GM23248 (cell line): ENCODE measurements at regions not wholly inside any gene's neighbourhood (a gene's known extent, or its start where the extent isn't known, plus 50 kb on each side); places are given as distances from the start of the nearest gene placed in this dataset.

Experiments used
- DNase-seq: peaks from one replicate; pipeline ENCODE4 v3.0.0-alpha.2; 2015
- H2AFZ ChIP-seq: fragments of 200-600 bp; sonication (generic); 2 replicates; pipeline ENCODE4 v1.6.1; 2016; ENCODE audit warnings: antibody characterized with exemption
- H3F3A ChIP-seq: fragments of 200-600 bp; sonication (generic); 2 replicates; pipeline ENCODE4 v1.6.1; 2016; ENCODE audit warnings: mild to moderate bottlenecking, antibody characterized with exemption, mixed run types; ENCODE audit not compliant: insufficient read depth
- H3K27ac ChIP-seq: fragments of 200-600 bp; sonication (generic); 2 replicates; pipeline ENCODE4 v1.5.1; 2016; ENCODE audit warnings: mild to moderate bottlenecking
- H3K27me3 ChIP-seq: fragments of 200-600 bp; sonication (generic); replicated peaks from 2 replicates; pipeline ENCODE4 v1.6.1; 2016; ENCODE audit warnings: mild to moderate bottlenecking; ENCODE audit not compliant: insufficient read depth
- H3K36me3 ChIP-seq: fragments of 200-600 bp; sonication (generic); 2 replicates; pipeline ENCODE4 v1.6.1; 2016; ENCODE audit warnings: low read depth, mild to moderate bottlenecking
- H3K4me1 ChIP-seq: fragments of 200-600 bp; sonication (generic); 2 replicates; pipeline ENCODE4 v1.6.1; 2016; ENCODE audit warnings: mild to moderate bottlenecking; ENCODE audit not compliant: insufficient read depth
- H3K4me2 ChIP-seq: fragments of 200-600 bp; sonication (generic); one replicate; pipeline ENCODE4 v1.6.1; 2016; ENCODE audit warnings: mild to moderate bottlenecking; ENCODE audit not compliant: unreplicated experiment
- H3K4me3 ChIP-seq: fragments of 200-600 bp; sonication (generic); 2 replicates; pipeline ENCODE4 v1.5.1; 2016; ENCODE audit warnings: mild to moderate bottlenecking
- H3K79me2 ChIP-seq: fragments of 200-600 bp; sonication (generic); 2 replicates; pipeline ENCODE4 v1.6.1; 2016; ENCODE audit warnings: mild to moderate bottlenecking; ENCODE audit not compliant: insufficient read depth
- H3K9ac ChIP-seq: fragments of 200-600 bp; sonication (generic); 2 replicates; pipeline ENCODE4 v1.6.1; 2016; ENCODE audit warnings: mild to moderate bottlenecking
- H3K9me2 ChIP-seq: fragments of 200-600 bp; sonication (generic); 2 replicates; pipeline ENCODE4 v1.6.1; 2016; ENCODE audit warnings: mixed run types, mild to moderate bottlenecking, moderate library complexity; ENCODE audit not compliant: insufficient read depth
- H3K9me3 ChIP-seq: fragments of 200-600 bp; sonication (generic); one replicate; pipeline ENCODE4 v1.6.1; 2017; ENCODE audit warnings: low read depth
- H4K20me1 ChIP-seq: fragments of 200-600 bp; sonication (generic); 2 replicates; pipeline ENCODE4 v1.6.0; 2016; ENCODE audit not compliant: insufficient read depth
- EZH2 ChIP-seq: fragments of 200-600 bp; sonication (generic); IDR thresholded peaks from 2 replicates; pipeline ENCODE4 v1.6.1; 2018; ENCODE audit warnings: antibody characterized with exemption, mild to moderate bottlenecking; ENCODE audit not compliant: insufficient read depth, poor library complexity, severe bottlenecking
- EZH2phosphoT487 ChIP-seq: fragments of 200-600 bp; sonication (generic); IDR thresholded peaks from 2 replicates; pipeline ENCODE4 v1.6.1; 2018; ENCODE audit warnings: antibody characterized with exemption, moderate library complexity, mild to moderate bottlenecking, low read depth; ENCODE audit not compliant: insufficient read depth
- WGBS, 2 experiments: methylation state at CpG; one replicate each; pipeline ENCODE4 v1.1.6; 2015 to 2017; ENCODE audit warnings: low lambda C conversion rate in 2 of 2, low coverage in 1 of 2; ENCODE audit errors: missing lambda C conversion rate in 2 of 2; 5-methylcytosine and 5-hydroxymethylcytosine counted together
- in situ Hi-C: fragments of 300-500 bp; cut with MboI; formaldehyde crosslinking; loops from 2 replicates; pipeline ENCODE4 v1.15.0; 2020

DNA sequence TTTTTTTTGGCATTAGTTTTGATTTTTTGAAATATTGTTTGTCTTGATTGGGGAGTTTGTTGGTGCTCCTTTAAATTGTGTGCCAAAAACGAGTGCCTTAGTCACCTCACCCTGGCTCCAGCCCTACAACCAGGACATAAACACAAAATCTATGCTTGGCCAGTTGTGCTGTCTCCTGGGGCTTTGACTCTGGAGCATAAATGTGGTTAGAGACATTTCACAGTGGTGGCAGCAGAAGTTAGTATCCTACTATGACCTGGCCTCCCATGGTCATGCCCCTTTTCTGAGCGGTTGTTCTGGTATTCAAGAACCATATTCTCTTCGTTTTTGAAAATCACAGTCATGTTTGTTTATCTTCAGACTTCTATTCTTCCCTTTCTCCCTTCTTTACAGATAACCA, 70.7 kb upstream of the PSMA6 start:
- in situ Hi-C loops: no loop called here
- TF ChIP-seq EZH2phosphoT487 (no peak), EZH2 (no peak)
- 62 to 66% methylated on average over 3 of the region's 3 CpGs for WGBS, 2 experiments

DNA sequence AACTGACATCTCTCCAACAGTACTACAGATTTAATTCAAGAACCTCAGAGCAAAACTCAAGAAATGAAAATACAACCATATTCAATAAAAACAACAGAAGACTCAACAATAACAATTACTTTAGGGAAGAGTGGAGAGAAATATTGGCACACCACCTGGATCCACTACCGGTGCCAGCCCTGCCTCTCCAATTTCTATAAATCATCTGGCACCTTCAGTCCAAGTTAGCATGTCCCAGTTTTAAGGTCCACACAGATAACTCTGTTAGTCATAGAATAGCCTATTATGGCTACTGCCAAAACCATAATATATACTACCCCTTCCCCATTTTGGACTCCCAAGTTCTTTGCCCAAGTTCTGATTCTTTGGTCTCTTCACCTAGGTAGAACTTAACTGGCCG, 69.9 kb upstream of the PSMA6 start:
- Histone ChIP-seq H2AFZ (no peak overlapping the region), H3K27ac (no peak overlapping the region), H3K36me3 (no peaks in the 10 kb centered on the region), H3F3A (no peaks in the 10 kb centered on the region), H3K27me3 (no peaks in the 10 kb centered on the region), H4K20me1 (no peaks in the 10 kb centered on the region), H3K9ac (no peak overlapping the region), H3K9me3 (no peaks in the 10 kb centered on the region), H3K9me2 (no peaks in the 10 kb centered on the region), H3K4me1 (0 out of 2 replicates have a peak, but pooled peaks cover 5% of the 10 kb centered on the region), H3K4me2 (no peak overlapping the region), H3K4me3 (no peak overlapping the region), H3K79me2 (no peaks in the 10 kb centered on the region)
- DNase-seq: no peak
- in situ Hi-C loops: no loop called here
- WGBS, 2 experiments: 92 to 96% methylated on average over 2 of the region's 2 CpGs
- no peak for TF ChIP-seq EZH2phosphoT487
- no peak for TF ChIP-seq EZH2

More for the DNA sequence above, 70.7 kb upstream of the PSMA6 start:
- H2AFZ ChIP-seq: no peak overlapping the region
- H3K9ac ChIP-seq: no peak overlapping the region
- H3K36me3 ChIP-seq: no peaks in the 10 kb centered on the region
- no peaks in the 10 kb centered on the region for H3K9me3 ChIP-seq
- H3K9me2 ChIP-seq: no peaks in the 10 kb centered on the region
- no peak overlapping the region for H3K27ac ChIP-seq
- 0 out of 2 replicates have a peak, but pooled peaks cover 5% of the 10 kb centered on the region for H3K4me1 ChIP-seq
- no peaks in the 10 kb centered on the region for H3K27me3 ChIP-seq
- H3K4me3 ChIP-seq: no peak overlapping the region
- H3F3A ChIP-seq: no peaks in the 10 kb centered on the region
- no peaks in the 10 kb centered on the region for H3K79me2 ChIP-seq
- no peaks in the 10 kb centered on the region for H4K20me1 ChIP-seq
- DNase-seq: peak; percentile 11
- H3K4me2 ChIP-seq: no peak overlapping the region

DNA sequence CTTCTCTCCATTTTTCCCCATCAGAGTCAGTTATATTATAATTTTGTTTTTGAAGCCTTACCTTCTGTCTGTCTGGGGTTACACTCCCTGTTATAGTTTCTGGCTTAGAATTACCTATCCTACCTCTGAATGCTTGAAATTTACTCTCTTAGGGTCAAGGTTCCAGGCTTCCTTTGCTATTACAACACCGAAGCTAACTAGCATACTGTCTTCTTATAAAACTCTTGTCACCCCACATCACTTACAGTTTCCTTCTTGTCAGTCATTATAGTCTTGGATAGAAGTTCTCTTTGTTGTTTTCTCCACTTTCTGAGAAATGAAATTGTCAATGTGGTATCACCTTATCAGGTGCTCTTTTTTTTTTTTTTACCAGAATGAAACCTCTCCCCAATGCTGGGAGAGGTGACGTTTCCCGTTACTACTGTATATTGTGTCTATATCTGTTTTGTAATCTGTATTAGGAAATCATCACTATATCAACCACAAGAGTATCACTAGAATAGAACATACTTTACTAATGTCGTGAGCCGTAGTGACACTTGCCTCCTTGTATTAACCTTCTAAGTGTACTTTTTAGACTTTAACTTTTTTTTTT, 69.2 kb upstream of the PSMA6 start:
- H3K9me2 ChIP-seq: no peaks in the 10 kb centered on the region
- H3K36me3 ChIP-seq: no peaks in the 10 kb centered on the region
- WGBS, 2 experiments: 91 to 92% methylated on average over 5 of the region's 5 CpGs
- no peak for TF ChIP-seq EZH2phosphoT487
- TF ChIP-seq EZH2: no peak
- no peak overlapping the region for H3K4me3 ChIP-seq
- no peak for DNase-seq
- H3K4me2 ChIP-seq: no peak overlapping the region
- no peak overlapping the region for H3K27ac ChIP-seq
- no peaks in the 10 kb centered on the region for H3K27me3 ChIP-seq
- H4K20me1 ChIP-seq: no peaks in the 10 kb centered on the region
- no peaks in the 10 kb centered on the region for H3K9me3 ChIP-seq
- H3K4me1 ChIP-seq: 0 out of 2 replicates have a peak, but pooled peaks cover 5% of the 10 kb centered on the region
- H3K79me2 ChIP-seq: no peaks in the 10 kb centered on the region
- no peaks in the 10 kb centered on the region for H3F3A ChIP-seq
- H2AFZ ChIP-seq: no peak overlapping the region
- H3K9ac ChIP-seq: no peak overlapping the region
- in situ Hi-C loops: no loop called here

DNA sequence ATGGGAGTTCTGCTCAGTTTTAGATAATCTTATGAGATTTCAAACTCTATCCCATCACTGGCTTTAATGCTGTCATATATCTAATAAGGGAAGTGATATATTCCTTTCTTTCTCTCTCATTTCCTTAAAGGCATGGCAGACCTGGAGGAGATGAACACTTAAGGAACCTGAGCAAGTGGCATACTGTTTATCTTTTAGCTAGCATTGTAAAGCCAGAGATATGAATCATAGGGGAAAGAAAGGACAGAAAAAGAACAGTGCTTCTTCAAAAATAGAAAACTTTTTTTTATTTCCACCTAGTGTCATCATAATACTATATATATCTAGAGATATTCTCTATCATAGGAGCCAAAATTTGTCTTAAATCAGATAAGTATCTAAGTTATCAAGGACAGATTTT, 68.3 kb upstream of the PSMA6 start:
- H2AFZ ChIP-seq: no peak overlapping the region
- no peak overlapping the region for H3K9ac ChIP-seq
- H3K36me3 ChIP-seq: no peaks in the 10 kb centered on the region
- no peaks in the 10 kb centered on the region for H4K20me1 ChIP-seq
- no peaks in the 10 kb centered on the region for H3K79me2 ChIP-seq
- DNase-seq: no peak
- H3F3A ChIP-seq: no peaks in the 10 kb centered on the region
- H3K4me2 ChIP-seq: no peak overlapping the region
- no peak overlapping the region for H3K27ac ChIP-seq
- no peaks in the 10 kb centered on the region for H3K9me2 ChIP-seq
- in situ Hi-C loops: no loop called here
- 0 out of 2 replicates have a peak, but pooled peaks cover 5% of the 10 kb centered on the region for H3K4me1 ChIP-seq
- TF ChIP-seq EZH2 (no peak), EZH2phosphoT487 (no peak)
- H3K4me3 ChIP-seq: no peak overlapping the region
- H3K27me3 ChIP-seq: no peaks in the 10 kb centered on the region
- H3K9me3 ChIP-seq: no peaks in the 10 kb centered on the region

DNA sequence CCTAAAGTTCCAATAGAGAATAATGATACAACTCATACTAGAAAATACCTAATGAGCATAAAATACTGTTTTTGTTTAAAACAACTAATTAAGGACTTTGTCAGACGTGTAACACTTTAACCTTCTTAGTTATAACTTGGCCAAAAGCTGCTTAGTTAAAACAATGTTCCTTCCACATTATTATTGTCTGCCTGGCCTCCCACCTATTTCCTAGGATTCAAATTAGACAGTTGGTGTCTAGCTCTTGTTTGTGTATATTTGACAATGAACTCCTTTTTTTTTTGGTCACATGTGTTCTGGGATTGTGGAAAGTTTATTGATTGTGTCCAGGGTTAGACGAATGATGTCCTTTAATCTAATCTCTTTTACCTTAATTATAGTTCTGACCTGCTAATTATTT, 67.6 kb upstream of the PSMA6 start:
- no peak overlapping the region for H2AFZ ChIP-seq
- no peak for TF ChIP-seq EZH2
- TF ChIP-seq EZH2phosphoT487: no peak
- no peak overlapping the region for H3K4me2 ChIP-seq
- H3K9me2 ChIP-seq: no peaks in the 10 kb centered on the region
- no peaks in the 10 kb centered on the region for H3F3A ChIP-seq
- H3K9me3 ChIP-seq: no peaks in the 10 kb centered on the region
- H4K20me1 ChIP-seq: no peaks in the 10 kb centered on the region
- H3K27me3 ChIP-seq: no peaks in the 10 kb centered on the region
- no peak overlapping the region for H3K9ac ChIP-seq
- no peaks in the 10 kb centered on the region for H3K79me2 ChIP-seq
- no peak overlapping the region for H3K4me3 ChIP-seq
- WGBS, 2 experiments: 93 to 95% methylated on average over 2 of the region's 2 CpGs
- no peaks in the 10 kb centered on the region for H3K36me3 ChIP-seq
- in situ Hi-C loops: no loop called here
- DNase-seq: no peak
- H3K27ac ChIP-seq: no peak overlapping the region
- 0 out of 2 replicates have a peak, but pooled peaks cover 5% of the 10 kb centered on the region for H3K4me1 ChIP-seq
